Activated CD8-positive, alpha-beta memory T cell treated with anti-CD3 and anti-CD28 coated beads for 36 hours (primary cell): ENCODE measurements at regions not wholly inside any gene's neighbourhood (a gene's known extent, or its start where the extent isn't known, plus 50 kb on each side); places are given as distances from the start of the nearest gene placed in this dataset.
"Not testable (repeated sequence)": the region's sequence is repeated elsewhere in the genome, so short reads cannot be mapped to it uniquely, and the experiment has no call there.

Source experiments
- CTCF ChIA-PET: fragments of 350-600 bp; sonication (Branson Sonifier 250); formaldehyde crosslinking; loops from one replicate; lab custom pipeline; 2021; ENCODE audit warnings: antibody characterized with exemption; lab: Charles Lee
- POLR2A ChIA-PET: fragments of 350-600 bp; sonication (Branson Sonifier 250); formaldehyde crosslinking; loops from one replicate; lab custom pipeline; 2021; ENCODE audit warnings: antibody characterized with exemption; lab: Charles Lee

DNA sequence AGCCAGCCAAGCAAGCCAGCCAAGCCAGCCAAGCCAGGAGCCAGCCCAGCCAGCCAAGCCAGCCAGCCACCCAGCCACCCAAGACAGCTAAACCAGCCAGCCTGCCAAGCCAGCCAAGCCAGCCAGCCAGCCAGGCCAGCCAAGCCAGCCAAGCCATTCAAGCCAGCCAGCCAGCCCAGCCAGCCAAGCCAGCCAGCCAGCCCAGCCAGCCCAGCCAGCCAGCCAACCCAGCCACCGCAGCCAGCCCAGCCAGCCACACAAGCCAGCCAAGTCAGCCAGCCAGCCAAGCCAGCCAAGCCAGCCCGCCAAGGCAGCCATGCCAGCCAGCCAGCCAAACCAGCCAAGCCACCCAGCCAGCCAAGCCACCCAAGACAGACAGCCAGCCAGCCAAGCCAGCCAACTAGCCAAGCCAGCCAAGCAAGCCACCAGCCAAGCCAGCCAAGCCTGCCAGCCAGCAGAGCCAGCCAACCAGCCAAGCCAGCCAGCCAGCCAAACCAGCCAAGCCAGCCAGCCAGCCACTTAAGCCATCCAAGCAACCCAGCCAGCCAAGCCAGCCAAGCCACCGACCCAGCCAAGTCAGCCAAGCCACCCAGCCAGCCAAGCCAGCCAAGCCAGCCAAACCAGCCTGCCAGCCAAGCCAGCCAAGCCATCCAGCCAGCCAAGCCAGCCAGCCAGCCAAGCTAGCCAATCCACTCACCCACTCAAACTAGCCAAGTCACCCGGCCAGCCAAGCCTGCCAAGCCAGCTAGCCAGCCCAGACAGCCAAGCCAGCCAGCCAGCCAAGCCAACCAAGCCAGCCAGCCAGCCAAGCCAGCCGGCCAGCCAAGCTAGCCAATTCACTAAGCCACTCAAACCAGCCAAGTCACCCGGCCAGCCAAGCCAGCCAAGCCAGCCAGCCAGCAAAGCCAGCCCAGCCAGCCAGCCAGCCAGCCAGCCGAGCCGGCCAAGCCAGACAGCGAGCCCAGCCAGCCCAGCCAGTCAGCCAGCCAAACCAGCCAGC, 328.8 kb upstream of the PLGLB2 start:
- CTCF ChIA-PET, POLR2A ChIA-PET: not testable (repeated sequence)

DNA sequence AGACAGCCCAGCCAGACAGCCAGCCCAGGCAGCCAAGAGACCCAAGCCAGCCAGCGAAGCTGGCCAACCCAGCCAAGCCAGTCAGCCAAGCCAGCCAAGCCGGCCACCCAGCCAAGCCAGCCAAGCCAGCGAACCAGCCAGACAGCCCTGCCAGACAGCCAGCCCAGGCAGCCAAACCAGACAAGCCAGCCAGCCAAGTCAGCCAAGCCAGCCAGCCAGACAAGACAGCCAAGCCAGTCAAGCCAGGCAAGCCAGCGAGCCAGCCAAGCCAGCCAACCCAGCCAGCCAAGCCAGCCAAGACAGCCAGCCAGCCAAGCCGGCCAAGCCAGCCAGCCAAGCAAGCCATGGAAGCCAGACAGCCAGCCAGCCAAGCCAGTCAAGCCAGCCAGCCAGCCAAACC, 327.9 kb upstream of the PLGLB2 start:
- POLR2A ChIA-PET, CTCF ChIA-PET: not testable (repeated sequence)

DNA sequence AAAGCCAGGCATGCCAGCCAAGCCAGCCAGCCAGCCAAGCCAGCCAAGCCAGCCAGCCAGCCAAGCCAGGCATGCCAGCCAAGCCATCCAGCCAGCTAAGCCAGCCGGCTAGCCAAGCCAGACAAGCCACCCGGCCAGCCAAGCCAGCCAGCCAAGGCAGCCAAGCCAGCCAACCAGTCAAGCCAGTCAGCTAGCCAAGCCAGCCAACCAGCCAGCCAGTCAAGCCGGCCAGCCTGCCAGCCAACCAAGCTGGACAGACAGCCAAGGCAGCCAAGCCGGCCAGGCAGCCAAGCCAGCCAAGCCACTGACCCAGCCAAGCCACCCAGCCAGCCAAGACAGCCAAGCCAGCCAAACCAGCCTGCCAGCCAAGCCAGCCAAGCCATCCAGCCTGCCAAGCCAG, 326.9 kb upstream of the PLGLB2 start:
- CTCF ChIA-PET, POLR2A ChIA-PET: not testable (repeated sequence)

DNA sequence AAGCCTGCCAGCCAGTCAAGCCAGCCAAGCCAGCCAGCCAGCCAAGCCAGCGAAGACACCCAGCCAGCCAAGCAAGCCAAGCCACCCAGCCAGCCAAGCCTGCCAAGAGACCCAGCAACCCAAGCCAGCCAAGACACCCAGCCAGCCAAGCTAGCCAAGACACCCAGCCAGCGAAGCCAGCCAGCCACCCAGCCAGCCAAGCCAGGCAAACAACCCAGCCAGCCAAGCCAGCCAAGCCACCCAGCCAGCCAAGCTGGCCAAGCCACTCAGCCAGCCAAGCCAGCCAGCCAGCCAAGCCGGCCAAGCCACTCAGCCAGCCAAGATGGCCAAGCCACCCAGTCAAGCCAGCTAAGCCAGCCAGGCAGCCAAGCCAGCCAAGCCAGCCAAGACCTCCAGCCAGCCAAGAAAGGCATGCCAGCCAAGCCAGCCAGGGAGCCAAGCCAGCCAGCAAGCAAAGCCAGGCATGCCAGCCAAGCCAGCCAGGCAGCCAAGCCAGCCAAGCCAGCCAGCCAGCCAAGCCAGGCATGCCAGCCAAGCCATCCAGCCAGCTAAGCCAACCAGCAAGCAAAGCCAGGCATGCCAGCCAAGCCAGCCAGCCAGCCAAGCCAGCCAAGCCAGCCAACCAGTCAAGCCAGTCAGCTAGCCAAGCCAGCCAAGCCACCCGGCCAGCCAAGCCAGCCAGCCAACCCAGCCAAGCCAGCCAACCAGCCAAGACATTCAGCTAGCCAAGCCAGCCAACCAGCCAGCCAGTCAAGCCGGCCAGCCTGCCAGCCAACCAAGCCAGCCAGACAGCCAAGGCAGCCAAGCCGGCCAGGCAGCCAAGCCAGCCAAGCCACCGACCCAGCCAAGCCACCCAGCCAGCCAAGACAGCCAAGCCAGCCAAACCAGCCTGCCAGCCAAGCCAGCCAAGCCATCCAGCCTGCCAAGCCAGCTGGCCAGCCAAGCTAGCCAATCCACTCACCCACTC, 323.8 kb upstream of the PLGLB2 start:
- POLR2A ChIA-PET, CTCF ChIA-PET: not testable (repeated sequence)

DNA sequence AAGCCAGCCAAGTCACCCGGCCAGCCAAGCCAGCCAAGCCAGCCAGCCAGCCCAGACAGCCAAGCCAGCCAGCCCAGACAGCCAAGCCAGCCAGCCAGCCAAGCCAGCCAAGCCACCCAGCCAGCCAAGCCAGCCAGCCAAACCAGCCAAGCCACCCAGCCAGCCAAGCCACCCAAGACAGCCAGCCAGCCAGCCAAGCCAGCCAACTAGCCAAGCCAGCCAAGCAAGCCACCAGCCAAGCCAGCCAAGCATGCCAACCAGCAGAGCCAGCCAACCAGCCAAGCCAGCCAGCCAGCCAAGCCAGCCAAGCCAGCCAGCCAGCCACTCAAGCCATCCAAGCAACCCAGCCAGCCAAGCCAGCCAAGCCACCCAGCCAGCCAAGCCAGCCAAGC, 323.1 kb upstream of the PLGLB2 start:
- POLR2A ChIA-PET, CTCF ChIA-PET: not testable (repeated sequence)

DNA sequence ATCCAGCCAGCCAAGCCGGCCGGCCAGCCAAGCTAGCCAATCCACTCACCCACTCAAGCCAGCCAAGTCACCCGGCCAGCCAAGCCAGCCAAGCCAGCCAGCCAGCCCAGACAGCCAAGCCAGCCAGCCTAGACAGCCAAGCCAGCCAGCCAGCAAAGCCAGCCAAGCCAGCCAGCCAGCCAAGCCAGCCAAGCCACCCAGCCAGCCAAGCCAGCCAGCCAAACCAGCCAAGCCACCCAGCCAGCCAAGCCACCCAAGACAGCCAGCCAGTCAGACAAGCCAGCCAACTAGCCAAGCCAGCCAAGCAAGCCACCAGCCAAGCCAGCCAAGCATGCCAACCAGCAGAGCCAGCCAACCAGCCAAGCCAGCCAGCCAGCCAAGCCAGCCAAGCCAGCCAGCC, 322.7 kb upstream of the PLGLB2 start:
- POLR2A ChIA-PET, CTCF ChIA-PET: not testable (repeated sequence)

DNA sequence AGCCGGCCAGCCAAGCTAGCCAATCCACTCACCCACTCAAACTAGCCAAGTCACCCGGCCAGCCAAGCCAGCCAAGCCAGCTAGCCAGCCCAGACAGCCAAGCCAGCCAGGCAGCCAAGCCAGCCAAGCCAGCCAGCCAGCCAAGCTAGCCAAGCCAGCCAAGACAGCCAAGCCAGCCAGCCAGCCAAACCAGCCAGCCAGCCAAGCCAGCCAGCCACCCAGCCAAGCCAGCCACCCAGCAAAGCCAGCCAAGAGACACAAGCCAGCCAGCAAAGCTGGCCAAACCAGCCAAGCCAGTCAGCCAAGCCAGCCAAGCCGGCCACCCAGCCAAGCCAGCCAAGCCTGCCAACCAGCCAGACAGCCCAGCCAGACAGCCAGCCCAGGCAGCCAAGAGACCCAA, 322.2 kb upstream of the PLGLB2 start:
- CTCF ChIA-PET, POLR2A ChIA-PET: not testable (repeated sequence)

DNA sequence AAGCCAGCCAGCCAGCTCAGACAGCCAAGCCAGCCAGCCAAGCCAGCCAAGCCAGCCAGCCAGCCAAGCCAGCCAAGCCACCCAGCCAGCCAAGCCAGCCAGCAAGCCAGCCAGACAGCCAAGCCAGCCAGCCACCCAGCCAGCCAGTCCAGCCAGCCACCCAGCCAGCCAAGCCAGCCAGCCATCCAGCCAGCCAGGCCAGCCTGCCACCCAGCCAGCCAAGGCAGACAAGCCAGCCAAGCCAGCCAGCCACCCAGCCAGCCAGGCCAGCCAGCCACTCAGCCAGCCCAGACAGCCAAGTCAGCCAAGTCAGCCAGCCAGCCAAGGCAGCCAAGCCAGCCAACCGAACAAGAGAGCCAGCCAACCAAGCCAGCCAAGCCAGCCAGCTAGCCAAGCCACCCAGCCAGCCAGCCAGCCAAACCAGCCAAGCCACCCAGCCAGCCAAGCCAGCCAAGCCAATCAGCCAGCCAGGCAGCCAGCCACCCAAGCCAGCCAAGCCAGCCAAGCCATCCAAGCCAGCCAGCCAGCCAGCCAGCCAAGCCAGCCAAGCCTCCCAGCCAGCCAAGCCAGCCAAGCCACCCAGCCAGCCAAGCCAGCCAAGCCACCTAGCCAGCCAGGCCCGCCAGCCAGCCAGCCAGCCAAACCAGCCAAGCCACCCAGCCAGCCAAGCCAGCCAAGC, 319.3 kb upstream of the PLGLB2 start:
- POLR2A ChIA-PET, CTCF ChIA-PET: not testable (repeated sequence)

DNA sequence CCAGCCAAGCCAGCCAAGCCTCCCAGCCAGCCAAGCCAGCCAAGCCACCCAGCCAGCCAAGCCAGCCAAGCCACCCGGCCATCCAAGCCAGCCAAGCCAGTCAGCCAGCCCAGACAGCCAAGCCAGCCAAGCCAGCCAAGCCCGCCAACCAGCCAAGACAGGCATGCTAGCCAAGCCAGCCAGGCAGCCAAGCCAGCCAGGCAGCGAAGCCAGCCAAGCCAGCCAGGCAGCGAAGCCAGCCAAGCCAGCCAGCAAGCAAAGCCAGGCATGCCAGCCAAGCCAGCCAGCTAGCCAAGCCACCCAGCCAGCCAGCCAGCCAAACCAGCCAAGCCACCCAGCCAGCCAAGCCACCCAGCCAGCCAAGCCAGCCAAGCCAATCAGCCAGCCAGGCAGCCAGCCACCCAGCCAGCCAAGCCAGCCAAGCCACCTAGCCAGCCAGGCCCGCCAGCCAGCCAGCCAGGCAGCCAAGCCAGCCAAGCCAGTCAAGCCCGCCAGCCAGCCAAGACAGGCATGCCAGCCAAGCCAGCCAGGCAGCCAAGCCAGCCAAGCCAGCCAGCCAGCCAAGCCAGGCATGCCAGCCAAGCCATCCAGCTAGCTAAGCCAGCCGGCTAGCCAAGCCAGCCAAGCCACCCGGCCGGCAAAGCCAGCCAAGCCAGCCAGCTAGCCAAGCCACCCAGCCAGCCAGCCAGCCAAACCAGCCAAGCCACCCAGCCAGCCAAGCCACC, 318.5 kb upstream of the PLGLB2 start:
- CTCF ChIA-PET = not testable (repeated sequence)

DNA sequence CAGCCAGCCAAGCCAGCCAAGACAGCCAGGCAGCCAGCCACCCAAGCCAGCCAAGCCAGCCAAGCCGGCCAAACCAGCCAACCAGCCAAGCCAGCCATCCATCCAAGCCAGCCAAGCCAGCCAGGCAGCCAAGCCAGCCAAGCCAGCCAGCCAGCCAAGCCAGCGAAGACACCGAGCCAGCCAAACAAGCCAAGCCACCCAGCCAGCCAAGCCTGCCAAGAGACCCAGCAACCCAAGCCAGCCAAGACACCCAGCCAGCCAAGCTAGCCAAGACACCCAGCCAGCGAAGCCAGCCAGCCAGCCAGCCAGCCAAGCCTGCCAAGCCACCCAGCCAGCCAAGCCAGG, 318.0 kb upstream of the PLGLB2 start:
- POLR2A ChIA-PET, CTCF ChIA-PET: not testable (repeated sequence)

More for the DNA sequence above, 318.5 kb upstream of the PLGLB2 start:
- POLR2A ChIA-PET = not testable (repeated sequence)

DNA sequence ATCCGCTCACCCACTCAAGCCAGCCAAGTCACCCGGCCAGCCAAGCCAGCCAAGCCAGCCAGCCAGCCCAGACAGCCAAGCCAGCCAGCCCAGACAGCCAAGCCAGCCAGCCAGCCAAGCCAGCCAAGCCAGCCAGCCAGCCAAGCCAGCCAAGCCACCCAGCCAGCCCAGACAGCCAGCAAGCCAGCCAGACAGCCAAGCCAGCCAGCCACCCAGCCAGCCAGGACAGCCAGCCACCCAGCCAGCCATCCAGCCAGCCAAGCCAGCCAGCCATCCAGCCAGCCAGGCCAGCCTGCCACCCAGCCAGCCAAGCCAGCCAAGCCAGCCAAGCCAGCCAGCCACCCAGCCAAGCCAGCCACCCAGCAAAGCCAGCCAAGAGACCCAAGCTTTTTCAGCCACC, 316.8 kb upstream of the PLGLB2 start:
- POLR2A ChIA-PET = interaction anchor here (0.7 kb wide), 1 partner anchor 894 kb away, joined by 3 read pairs; no protein-coding TSS in a partner anchor
- CTCF ChIA-PET = not testable (repeated sequence)

DNA sequence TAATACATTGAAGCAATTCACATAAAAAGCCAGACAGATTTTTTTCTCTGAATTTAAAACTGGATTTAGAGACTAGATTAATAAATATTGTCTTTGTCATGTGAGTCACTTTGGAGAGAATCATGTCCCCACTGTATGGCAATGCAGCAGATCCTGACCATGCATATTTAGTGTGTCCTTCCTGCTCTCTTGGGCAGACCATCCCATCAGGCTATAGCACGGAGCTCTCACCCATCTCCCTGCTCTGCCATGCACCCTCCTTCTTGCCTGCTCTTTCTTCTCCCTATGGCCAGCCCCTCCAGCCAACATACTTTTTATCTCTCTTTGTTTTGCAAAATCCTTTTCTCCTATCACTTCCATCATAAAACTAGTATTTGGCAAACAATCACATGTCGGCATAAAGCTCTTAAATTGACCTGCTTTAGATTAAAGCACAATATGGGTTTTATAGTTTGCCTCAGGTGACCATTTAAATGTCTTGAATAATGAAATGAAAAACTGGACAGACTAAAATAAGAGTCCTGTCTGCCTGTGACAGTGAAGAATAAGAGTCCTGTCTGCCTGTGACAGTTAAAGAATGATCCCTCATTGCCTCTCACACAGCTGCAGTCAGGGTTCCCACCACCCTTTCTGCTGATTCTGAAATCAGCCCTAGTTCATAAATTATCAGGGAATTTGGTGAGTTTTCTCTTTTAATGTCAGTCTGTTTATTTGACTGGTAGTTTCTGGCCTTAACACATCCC, 315.0 kb upstream of the PLGLB2 start:
- POLR2A ChIA-PET, CTCF ChIA-PET: not testable (repeated sequence)

DNA sequence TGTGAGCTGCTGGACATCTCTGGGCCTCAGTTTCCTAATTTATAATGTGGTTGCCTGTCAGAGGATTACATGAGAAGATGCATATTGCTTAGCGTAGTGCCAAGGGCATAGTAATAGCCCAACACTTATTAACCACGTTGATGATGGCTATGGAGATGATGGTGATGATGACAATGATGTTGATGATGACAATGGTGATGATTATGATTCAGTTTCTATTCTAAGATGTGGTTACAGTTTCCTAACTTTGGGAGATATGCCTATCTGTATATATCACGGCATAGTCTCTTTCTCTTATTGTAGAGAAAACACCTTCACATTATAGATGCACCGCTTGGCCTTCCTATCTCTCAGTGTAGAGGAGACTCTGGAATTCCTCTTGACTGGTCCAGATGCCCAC, 311.9 kb upstream of the PLGLB2 start:
- CTCF ChIA-PET, POLR2A ChIA-PET: not testable (repeated sequence)

DNA sequence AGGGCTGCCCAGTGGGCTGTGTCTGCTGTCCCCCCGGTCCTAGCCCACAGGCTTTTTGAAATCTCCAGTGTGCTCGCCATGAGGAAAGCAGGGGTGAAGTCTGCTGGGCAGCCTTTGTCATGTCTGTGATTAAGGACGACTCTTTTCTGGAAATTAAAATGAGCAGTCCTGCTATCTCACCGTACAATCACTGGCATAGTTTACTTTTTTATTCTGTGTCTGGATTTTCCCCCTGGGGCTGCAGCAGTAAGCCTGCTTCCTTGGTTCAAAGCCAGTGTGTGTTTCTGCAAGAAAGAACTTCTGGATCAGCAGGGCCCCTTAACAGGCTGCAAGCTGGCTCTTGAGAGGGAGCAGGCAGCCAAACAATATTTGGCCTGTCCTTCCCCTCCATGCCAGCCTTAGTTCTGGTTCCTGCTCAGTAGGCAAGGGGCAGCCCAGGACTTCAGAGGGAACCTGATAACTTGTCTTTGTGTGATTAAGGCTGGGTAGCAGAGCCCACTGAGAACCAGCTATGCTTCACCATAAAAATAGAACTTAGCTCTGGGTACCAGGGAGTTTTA, 310.1 kb upstream of the PLGLB2 start:
- CTCF ChIA-PET, POLR2A ChIA-PET: not testable (repeated sequence)

DNA sequence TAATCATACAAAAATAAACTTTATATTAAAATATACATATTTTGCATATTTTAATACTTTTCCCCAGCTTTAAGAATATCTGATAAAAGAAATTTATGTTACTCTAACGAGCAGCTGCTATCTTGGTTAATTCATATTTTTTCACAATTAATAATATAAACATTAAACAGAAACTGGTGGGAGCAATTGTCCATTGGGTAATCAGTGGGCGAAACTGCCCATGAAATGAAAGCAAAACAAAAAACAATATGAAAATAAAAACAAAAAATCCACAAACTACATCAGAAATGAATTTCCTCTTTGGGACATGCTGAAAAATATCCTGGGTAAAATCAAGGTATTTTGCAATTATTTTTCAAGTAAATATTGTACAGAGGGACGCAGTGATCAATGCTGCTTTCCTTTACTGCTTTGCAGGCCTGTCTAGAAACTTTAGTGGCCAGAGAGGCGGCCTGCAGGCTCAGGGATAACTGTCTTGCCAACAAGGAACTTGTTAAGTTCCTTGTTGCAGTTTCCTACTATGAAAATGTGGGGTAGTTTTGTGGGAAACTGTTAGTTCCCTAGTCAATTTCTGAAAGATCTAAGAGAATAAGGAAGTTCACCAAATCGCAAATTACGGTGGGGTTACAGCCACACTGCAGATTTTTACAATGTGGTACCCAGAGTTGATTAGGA, 309.0 kb upstream of the PLGLB2 start:
- POLR2A ChIA-PET, CTCF ChIA-PET: not testable (repeated sequence)

DNA sequence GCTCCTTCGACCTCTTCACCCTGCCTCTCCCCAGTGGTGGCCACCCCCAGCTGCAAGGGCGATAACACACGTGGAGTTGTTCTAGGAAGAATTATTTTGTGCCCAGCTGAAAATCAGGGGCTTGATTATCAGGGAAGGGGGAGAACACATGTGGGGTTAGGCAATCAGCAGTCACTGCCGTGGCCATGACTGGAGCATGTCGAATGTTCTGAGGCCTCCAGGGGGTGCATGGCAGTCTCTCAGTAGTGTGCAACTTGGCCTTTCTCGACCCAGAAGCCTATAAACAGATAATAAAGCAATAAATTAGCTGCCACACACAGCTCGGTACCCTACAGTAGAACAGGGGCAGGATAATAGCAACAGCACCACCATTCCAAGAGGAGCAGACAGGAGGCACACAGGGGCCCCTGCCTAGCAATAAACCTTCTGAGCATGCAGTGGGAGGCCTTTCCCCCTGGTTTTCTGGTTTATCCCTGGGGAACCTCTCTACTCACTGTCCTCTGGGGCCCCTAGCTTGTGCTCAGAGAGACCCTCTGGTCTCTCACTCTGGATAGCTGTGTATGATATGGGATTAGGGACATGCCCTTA, 308.2 kb upstream of the PLGLB2 start:
- POLR2A ChIA-PET, CTCF ChIA-PET: not testable (repeated sequence)

DNA sequence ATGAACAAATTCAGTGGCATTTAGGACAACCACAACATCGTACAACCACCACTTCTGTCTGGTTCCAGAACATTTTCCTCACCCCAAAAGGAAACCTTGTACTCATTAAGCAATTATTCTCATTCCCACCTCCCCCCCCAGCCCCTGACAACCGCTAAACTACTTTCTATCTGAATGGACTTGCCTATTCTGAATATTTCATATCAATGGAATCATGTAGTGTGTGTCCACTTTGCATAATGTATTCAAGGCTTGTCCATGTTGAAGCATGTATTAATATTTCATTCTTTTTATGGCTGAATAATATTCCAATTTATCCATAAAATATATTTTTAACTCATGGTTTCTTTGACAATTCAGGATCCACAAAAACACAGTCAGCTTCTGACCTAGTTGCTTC, 307.2 kb upstream of the PLGLB2 start:
- POLR2A ChIA-PET, CTCF ChIA-PET: not testable (repeated sequence)
